ENCODE measurements at regions not wholly inside any gene's neighbourhood (a gene's known extent, or its start where the extent isn't known, plus 50 kb on each side); places are given as distances from the start of the nearest gene placed in this dataset.

DNA sequence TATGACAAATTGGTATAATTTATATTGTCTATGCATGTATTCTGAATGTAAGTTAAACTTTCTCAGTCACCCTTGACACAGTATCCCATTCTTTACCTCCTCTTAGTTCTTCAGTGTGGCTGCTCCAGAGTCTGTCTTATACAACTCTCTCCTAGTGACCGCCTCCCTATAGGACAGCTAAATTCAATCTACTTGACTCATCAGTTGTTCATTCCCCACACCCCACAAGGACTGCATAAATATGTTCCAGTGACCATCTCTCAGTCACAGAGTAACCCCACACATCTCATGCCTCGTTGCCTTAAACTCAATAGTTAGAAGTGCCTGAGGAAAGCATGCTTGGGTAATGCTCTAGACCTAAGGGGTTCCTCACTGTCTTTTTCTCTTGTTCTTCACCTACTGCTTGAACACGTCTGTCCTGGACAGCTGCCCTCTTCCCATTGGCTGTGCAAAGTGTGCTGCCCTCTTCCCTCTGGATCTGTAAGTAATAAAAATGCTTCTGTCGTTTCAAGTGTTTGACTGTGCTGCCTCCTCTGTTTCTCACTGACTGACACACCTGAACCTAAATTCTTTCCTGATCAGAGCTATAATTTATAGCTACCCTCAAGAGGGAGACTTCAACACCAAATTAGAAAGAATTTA, 494.6 kb upstream of the GRM3 start:
- TF ChIP-seq CTCF (IDR thresholded peaks at IDR 0.05; ENCODE audit: low read length) (no peak), EZH2 (IDR thresholded peaks at IDR 0.05; ENCODE audit: borderline replicate concordance, low read length) (no peak)

Measured in OCI-LY1 (cell line).